PC-3 (cell line): ENCODE measurements at regions not wholly inside any gene's neighbourhood (a gene's known extent, or its start where the extent isn't known, plus 50 kb on each side); places are given as distances from the start of the nearest gene placed in this dataset.

Source experiments
- CTCF ChIP-seq: fragments of 300-600 bp; sonication (generic); conservative IDR thresholded peaks from 2 replicates; pipeline ENCODE4 v1.5.1; 2017; ENCODE audit warnings: antibody characterized with exemption, low read depth, mild to moderate bottlenecking, low read length
- EZH2 ChIP-seq: fragments of 300-600 bp; sonication (generic); IDR thresholded peaks from one replicate; pipeline ENCODE4 v1.6.1; 2017; ENCODE audit warnings: antibody characterized with exemption, mild to moderate bottlenecking, low read length; ENCODE audit not compliant: unreplicated experiment

- TF ChIP-seq EZH2 (no peak), CTCF (no peak)
These were observed 358.6 kb upstream of the PAPPA start for GRCh38 chr9:115794921-115795475.
